CD4-positive, alpha-beta T cell (primary cell): ENCODE measurements at regions not wholly inside any gene's neighbourhood (a gene's known extent, or its start where the extent isn't known, plus 50 kb on each side); places are given as distances from the start of the nearest gene placed in this dataset.

Source experiments
- ATAC-seq: fragments of 200-7000 bp; cut with Tn5 transposase; one replicate; pipeline ENCODE4 v1.10.0; 2022; ENCODE audit warnings: mild to moderate bottlenecking; ENCODE audit not compliant: poor library complexity
- CTCF ChIA-PET: fragments of 350-600 bp; sonication (Branson Sonifier 250); formaldehyde crosslinking; loops from one replicate; lab custom pipeline; 2021; ENCODE audit warnings: antibody characterized with exemption, inconsistent platforms; lab: Charles Lee
- POLR2A ChIA-PET: fragments of 350-600 bp; sonication (Branson Sonifier 250); formaldehyde crosslinking; loops from one replicate; lab custom pipeline; 2021; ENCODE audit warnings: antibody characterized with exemption, inconsistent platforms; lab: Charles Lee
- DNase-seq, 14 experiments: peaks; one replicate each; pipeline ENCODE4 v3.0.0-alpha.2; 2013 to 2020; ENCODE audit warnings: mixed read lengths in 2 of 14
- H3K27ac ChIP-seq, 2 donors: one replicate each; pipeline versions ENCODE4 v1.5.1 to v1.7.0; 2013; ENCODE audit warnings: low read length in 2 of 2, low read depth in 1 of 2, mild to moderate bottlenecking in 1 of 2
- H3K27me3 ChIP-seq, 2 experiments: 1 replicate in 1 of 2; 2 replicates in 1 of 2; pipeline versions ENCODE4 v1.6.1 to v1.7.0; 2013; ENCODE audit warnings: low read length in 2 of 2, control low read depth in 1 of 2, mild to moderate bottlenecking in 1 of 2, moderate library complexity in 1 of 2; ENCODE audit not compliant: insufficient read depth in 2 of 2, control insufficient read depth in 1 of 2
- H3K36me3 ChIP-seq: one replicate; pipeline ENCODE4 v1.6.1; 2013; ENCODE audit warnings: low read length, control low read depth; ENCODE audit not compliant: insufficient read depth
- H3K4me1 ChIP-seq: one replicate; pipeline ENCODE4 v1.6.1; 2013; ENCODE audit warnings: low read length, control low read depth; ENCODE audit not compliant: insufficient read depth
- H3K4me3 ChIP-seq: one replicate; pipeline ENCODE4 v1.5.1; 2013; ENCODE audit warnings: mild to moderate bottlenecking, low read length, moderate library complexity
- H3K9me3 ChIP-seq, 2 experiments: 1 replicate in 1 of 2; 2 replicates in 1 of 2; pipeline versions ENCODE4 v1.6.1 to v1.7.0; 2013; ENCODE audit warnings: low read length in 2 of 2, mild to moderate bottlenecking in 2 of 2, control low read depth in 1 of 2, moderate library complexity in 1 of 2; ENCODE audit not compliant: control insufficient read depth in 1 of 2, insufficient read depth in 1 of 2
- H3K27ac Mint-ChIP-seq: one replicate; pipeline ENCODE4 v1.8.0; 2020; ENCODE audit warnings: mixed read lengths
- H3K27me3 Mint-ChIP-seq: one replicate; pipeline ENCODE4 v1.8.0; 2021; ENCODE audit warnings: mixed read lengths
- H3K36me3 Mint-ChIP-seq: one replicate; pipeline ENCODE4 v1.8.0; 2021; ENCODE audit warnings: low read depth, mixed read lengths
- H3K4me1 Mint-ChIP-seq: one replicate; pipeline ENCODE4 v1.8.0; 2021; ENCODE audit warnings: low read depth, mixed read lengths
- H3K4me3 Mint-ChIP-seq: one replicate; pipeline ENCODE4 v1.8.0; 2020; ENCODE audit warnings: mild to moderate bottlenecking, mixed read lengths
- H3K9me3 Mint-ChIP-seq: one replicate; pipeline ENCODE4 v1.8.0; 2020; ENCODE audit warnings: mixed read lengths
- CTCF ChIP-seq: fragments of 200-600 bp; IDR thresholded peaks from one replicate; pipeline ENCODE4 v1.8.0; 2022; ENCODE audit warnings: antibody characterized with exemption, mild to moderate bottlenecking
- intact Hi-C, 2 experiments: fragments of 100-400 bp; cut with DNase I in 1 of 2; cut with micrococcal nuclease in 1 of 2; formaldehyde crosslinking; loops; one replicate each; pipeline versions ENCODE4 v1.15.1 to v1.9.0; 2023 to 2025; cut with DNase I, micrococcal nuclease

DNA sequence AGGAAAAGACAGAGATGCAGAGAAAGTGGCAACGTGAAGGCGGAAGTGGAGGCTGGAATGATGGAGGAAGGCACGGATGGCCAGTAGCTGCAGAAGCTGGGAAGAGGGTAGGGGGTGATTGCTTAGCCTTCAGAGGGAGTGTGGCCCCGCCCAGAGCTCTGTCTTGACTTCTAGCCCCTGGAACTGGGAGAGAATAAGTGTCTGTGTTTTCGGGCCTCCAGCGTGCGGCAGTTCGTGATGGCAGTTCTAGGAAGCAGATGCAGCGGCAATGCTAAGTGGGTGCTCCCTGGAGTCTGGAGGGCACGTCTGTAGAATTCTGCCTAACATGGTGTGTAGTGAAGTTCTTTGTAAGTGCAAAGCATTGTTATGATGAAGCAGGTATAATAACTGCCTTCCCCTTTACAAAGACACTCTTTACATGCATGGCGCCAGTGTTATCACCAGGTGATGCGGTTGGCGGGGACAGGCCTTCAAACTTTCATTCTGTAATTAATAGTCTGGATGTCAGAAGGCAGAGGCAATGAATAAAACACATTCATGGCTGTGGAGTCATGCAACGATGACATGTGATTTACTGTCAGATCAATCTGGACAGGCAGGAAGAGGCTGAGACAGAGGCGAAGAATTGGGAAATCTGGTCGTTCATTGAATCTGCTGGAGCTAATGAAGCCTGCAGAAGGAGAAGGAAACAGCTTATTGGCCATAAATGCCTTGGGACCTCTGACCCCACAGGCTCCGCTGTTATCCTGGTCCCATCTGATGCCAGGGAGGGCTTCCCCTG lies 228.6 kb downstream of the GLRX3 start:
- Mint-ChIP-seq H3K4me3 (no peak overlapping the region), H3K4me1 (no peaks in the 10 kb centered on the region), H3K9me3 (no peaks in the 10 kb centered on the region), H3K27me3 (peaks cover 9% of the 10 kb centered on the region), H3K36me3 (no peaks in the 10 kb centered on the region), H3K27ac (no peak overlapping the region)
- Histone ChIP-seq H3K4me1 (no peaks in the 10 kb centered on the region), H3K27me3 (peaks cover 0 to 2% of the 10 kb centered on the region in 2 experiments), H3K4me3 (no peak overlapping the region), H3K9me3 (peaks cover 0 to 32% of the 10 kb centered on the region in 2 experiments), H3K27ac (no peak overlapping the region), H3K36me3 (no peaks in the 10 kb centered on the region)
- ChIA-PET POLR2A (no interaction called here), CTCF (no interaction called here)
- intact Hi-C loops, result no loop called here
- TF ChIP-seq CTCF, result no peak
- no peak for ATAC-seq
- no peak for DNase-seq

- no peaks in the 10 kb centered on the region for H3K4me1 ChIP-seq
- Mint-ChIP-seq H3K9me3 (no peaks in the 10 kb centered on the region), H3K27ac (no peak overlapping the region), H3K36me3 (no peaks in the 10 kb centered on the region), H3K27me3 (peaks cover 9% of the 10 kb centered on the region), H3K4me3 (no peak overlapping the region), H3K4me1 (no peaks in the 10 kb centered on the region)
- CTCF ChIA-PET, result no interaction called here
- intact Hi-C loops, result no loop called here
- POLR2A ChIA-PET, result no interaction called here
- ATAC-seq, result no peak
- TF ChIP-seq CTCF, result no peak
- H3K27me3 ChIP-seq, result peaks cover 0 to 2% of the 10 kb centered on the region in 2 experiments
- no peak overlapping the region for H3K27ac ChIP-seq
- H3K36me3 ChIP-seq, result no peaks in the 10 kb centered on the region
- H3K4me3 ChIP-seq, result no peak overlapping the region
- peaks cover 0 to 31% of the 10 kb centered on the region in 2 experiments for H3K9me3 ChIP-seq
- DNase-seq, result no peak
These were observed 232.8 kb downstream of the GLRX3 start for GRCh38 chr10:130368761-130369560.

GRCh38 chr10:130369645-130370381 lies 233.6 kb downstream of the GLRX3 start:
- intact Hi-C loops, result no loop called here
- Mint-ChIP-seq H3K9me3 (no peaks in the 10 kb centered on the region), H3K36me3 (no peaks in the 10 kb centered on the region), H3K4me3 (no peak overlapping the region), H3K4me1 (no peaks in the 10 kb centered on the region), H3K27ac (no peak overlapping the region), H3K27me3 (peaks cover 15% of the 10 kb centered on the region)
- Histone ChIP-seq H3K9me3 (peaks cover 0 to 31% of the 10 kb centered on the region in 2 experiments), H3K4me3 (no peak overlapping the region), H3K4me1 (no peaks in the 10 kb centered on the region), H3K36me3 (no peaks in the 10 kb centered on the region), H3K27ac (no peak overlapping the region), H3K27me3 (peaks cover 0 to 2% of the 10 kb centered on the region in 2 experiments)
- ChIA-PET POLR2A (no interaction called here), CTCF (no interaction called here)
- DNase-seq (no peak), ATAC-seq (no peak)
- TF ChIP-seq CTCF, result no peak
